Loucy (cell line): ENCODE measurements at regions not wholly inside any gene's neighbourhood (a gene's known extent, or its start where the extent isn't known, plus 50 kb on each side); places are given as distances from the start of the nearest gene placed in this dataset.

Experiments
- H2AFZ ChIP-seq: fragments of 200-600 bp; sonication (generic); 2 replicates; pipeline ENCODE4 v1.6.0; 2016; ENCODE audit warnings: antibody characterized with exemption, mild to moderate bottlenecking, low read length, moderate library complexity
- H3F3A ChIP-seq: fragments of 200-600 bp; 2 replicates; pipeline ENCODE4 v1.6.0; 2016; ENCODE audit warnings: antibody characterized with exemption, low read depth, mild to moderate bottlenecking
- H3K27me3 ChIP-seq: fragments of 200-600 bp; sonication (generic); 2 replicates; pipeline ENCODE4 v1.6.1; 2014; ENCODE audit warnings: low read length, mild to moderate bottlenecking; ENCODE audit not compliant: insufficient read depth, poor library complexity, severe bottlenecking
- H3K36me3 ChIP-seq: fragments of 200-600 bp; sonication (generic); 2 replicates; pipeline ENCODE4 v1.6.1; 2016; ENCODE audit warnings: low read length; ENCODE audit not compliant: insufficient read depth
- H3K4me1 ChIP-seq: fragments of 200-600 bp; sonication (generic); 2 replicates; pipeline ENCODE4 v1.5.1; 2014; ENCODE audit warnings: low read length, mild to moderate bottlenecking; ENCODE audit not compliant: insufficient read depth, poor library complexity, severe bottlenecking
- H3K4me2 ChIP-seq: fragments of 200-600 bp; sonication (generic); 2 replicates; pipeline ENCODE4 v1.6.0; 2014; ENCODE audit warnings: antibody characterized with exemption, low read length, low read depth, mild to moderate bottlenecking; ENCODE audit not compliant: poor library complexity, severe bottlenecking
- H3K4me3 ChIP-seq: fragments of 200-600 bp; sonication (generic); 2 replicates; pipeline ENCODE4 v1.5.1; 2014; ENCODE audit warnings: low read length, mild to moderate bottlenecking, mixed read lengths; ENCODE audit not compliant: poor library complexity, severe bottlenecking
- H3K79me2 ChIP-seq: fragments of 200-600 bp; sonication (generic); 2 replicates; pipeline ENCODE4 v1.6.1; 2014; ENCODE audit warnings: low read length; ENCODE audit not compliant: insufficient read depth
- H3K9ac ChIP-seq: fragments of 200-600 bp; sonication (generic); 2 replicates; pipeline ENCODE4 v1.6.0; 2014; ENCODE audit warnings: mild to moderate bottlenecking, low read depth, low read length, moderate library complexity; ENCODE audit not compliant: poor library complexity, severe bottlenecking
- H3K9me2 ChIP-seq: fragments of 200-600 bp; sonication (generic); replicated peaks from 2 replicates; pipeline ENCODE4 v1.6.1; 2016; ENCODE audit warnings: low read depth, low read length, mixed read lengths
- H3K9me3 ChIP-seq: fragments of 200-600 bp; sonication (generic); 2 replicates; pipeline ENCODE4 v1.6.1; 2014; ENCODE audit warnings: mild to moderate bottlenecking, antibody characterized with exemption, low read length, low read depth; ENCODE audit not compliant: insufficient read depth
- H4K20me1 ChIP-seq: fragments of 200-600 bp; sonication (generic); 2 replicates; pipeline ENCODE4 v1.6.0; 2014; ENCODE audit warnings: antibody characterized with exemption, low read length, mild to moderate bottlenecking; ENCODE audit not compliant: insufficient read depth, poor library complexity, severe bottlenecking
- EZH2phosphoT487 ChIP-seq: fragments of 200-600 bp; IDR thresholded peaks from 2 replicates; pipeline ENCODE4 v1.6.1; 2018; ENCODE audit warnings: antibody characterized with exemption, mild to moderate bottlenecking, moderate library complexity, borderline replicate concordance
- TF ChIP-seq, protein P1 (sequence below): fragments of 200-600 bp; sonication (generic); conservative IDR thresholded peaks from 2 replicates; pipeline ENCODE4 v1.5.1; 2014; ENCODE audit warnings: mild to moderate bottlenecking, antibody characterized with exemption, low read length

DNA sequence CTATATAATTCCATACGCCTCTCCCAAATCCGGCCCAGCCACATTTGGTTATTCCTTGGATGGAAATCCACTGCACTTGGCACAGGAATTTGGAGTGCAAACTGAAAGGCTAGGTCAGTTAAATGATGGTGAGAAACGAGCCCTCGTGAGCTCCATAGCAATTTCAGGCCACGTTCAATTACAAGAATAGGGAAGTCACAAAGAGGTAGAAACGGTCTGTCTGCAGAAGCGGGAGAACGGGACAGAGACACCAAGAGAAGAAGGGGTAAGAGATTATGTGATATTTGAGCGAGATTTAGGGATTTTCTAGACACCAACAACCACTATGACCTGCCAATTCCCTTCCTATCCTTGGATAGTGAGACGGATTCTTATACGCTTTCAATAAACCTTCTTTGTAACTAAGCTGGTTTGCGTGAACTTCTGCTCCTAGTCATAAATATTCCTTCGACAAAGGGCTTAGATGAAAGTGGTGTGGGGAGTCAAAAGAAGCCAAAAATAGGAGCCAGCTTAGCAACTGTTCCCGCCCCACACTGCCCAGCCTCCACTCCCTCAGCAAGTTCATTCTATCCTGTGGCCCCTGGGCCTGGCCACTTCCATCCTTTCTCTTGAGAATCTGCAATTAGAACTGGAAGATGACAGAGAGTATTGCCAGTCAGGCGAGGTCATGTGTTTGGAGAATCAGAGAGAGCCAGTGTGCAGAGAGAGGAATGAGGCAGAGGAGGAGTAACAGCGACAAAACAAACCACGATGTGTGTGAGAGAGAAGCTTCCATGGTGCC lies 118.4 kb downstream of the ZNF608 start:
- Histone ChIP-seq H2AFZ (no peak overlapping the region), H3K4me2 (no peak overlapping the region), H3K9ac (no peak overlapping the region), H3K79me2 (no peaks in the 10 kb centered on the region), H3F3A (no peaks in the 10 kb centered on the region), H4K20me1 (no peaks in the 10 kb centered on the region), H3K9me3 (no peaks in the 10 kb centered on the region), H3K27me3 (peaks cover 11% of the 10 kb centered on the region), H3K36me3 (no peaks in the 10 kb centered on the region), H3K4me1 (no peaks in the 10 kb centered on the region), H3K4me3 (no peak overlapping the region), H3K9me2 (no peaks in the 10 kb centered on the region)
- TF ChIP-seq EZH2phosphoT487 = no peak
- TF ChIP-seq, protein P1, sequence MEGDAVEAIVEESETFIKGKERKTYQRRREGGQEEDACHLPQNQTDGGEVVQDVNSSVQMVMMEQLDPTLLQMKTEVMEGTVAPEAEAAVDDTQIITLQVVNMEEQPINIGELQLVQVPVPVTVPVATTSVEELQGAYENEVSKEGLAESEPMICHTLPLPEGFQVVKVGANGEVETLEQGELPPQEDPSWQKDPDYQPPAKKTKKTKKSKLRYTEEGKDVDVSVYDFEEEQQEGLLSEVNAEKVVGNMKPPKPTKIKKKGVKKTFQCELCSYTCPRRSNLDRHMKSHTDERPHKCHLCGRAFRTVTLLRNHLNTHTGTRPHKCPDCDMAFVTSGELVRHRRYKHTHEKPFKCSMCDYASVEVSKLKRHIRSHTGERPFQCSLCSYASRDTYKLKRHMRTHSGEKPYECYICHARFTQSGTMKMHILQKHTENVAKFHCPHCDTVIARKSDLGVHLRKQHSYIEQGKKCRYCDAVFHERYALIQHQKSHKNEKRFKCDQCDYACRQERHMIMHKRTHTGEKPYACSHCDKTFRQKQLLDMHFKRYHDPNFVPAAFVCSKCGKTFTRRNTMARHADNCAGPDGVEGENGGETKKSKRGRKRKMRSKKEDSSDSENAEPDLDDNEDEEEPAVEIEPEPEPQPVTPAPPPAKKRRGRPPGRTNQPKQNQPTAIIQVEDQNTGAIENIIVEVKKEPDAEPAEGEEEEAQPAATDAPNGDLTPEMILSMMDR = no peak

- no peak overlapping the region for H3K9ac ChIP-seq
- H3K4me2 ChIP-seq = no peak overlapping the region
- no peak overlapping the region for H2AFZ ChIP-seq
- H3K4me3 ChIP-seq = no peak overlapping the region
- H3F3A ChIP-seq = no peaks in the 10 kb centered on the region
- H3K79me2 ChIP-seq = no peaks in the 10 kb centered on the region
- H3K9me2 ChIP-seq = no peaks in the 10 kb centered on the region
- H4K20me1 ChIP-seq = no peaks in the 10 kb centered on the region
- peaks cover 10% of the 10 kb centered on the region for H3K27me3 ChIP-seq
- no peaks in the 10 kb centered on the region for H3K9me3 ChIP-seq
- no peaks in the 10 kb centered on the region for H3K4me1 ChIP-seq
- no peaks in the 10 kb centered on the region for H3K36me3 ChIP-seq
- TF ChIP-seq EZH2phosphoT487 = no peak
These were observed 120.4 kb downstream of the ZNF608 start for GRCh38 chr5:124626053-124626452.

DNA sequence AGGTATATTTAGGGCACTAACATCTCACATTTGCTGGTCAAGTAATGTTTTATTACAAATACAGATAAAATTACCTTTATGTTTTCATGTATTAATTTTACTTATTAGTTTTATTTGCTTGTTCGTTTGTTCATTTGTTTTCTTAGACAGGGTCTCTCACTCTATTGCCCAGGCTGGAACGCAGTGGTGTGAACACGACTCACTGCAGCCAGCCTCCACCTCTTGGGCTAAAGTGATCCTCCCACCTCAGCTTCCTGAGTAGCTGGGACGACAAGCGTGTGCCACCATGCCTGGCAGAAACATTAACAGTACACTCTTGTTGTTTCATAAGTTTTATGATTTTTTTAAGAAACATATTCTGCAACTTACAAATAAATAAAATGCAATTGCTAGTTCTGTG lies 123.2 kb downstream of the ZNF608 start:
- no peaks in the 10 kb centered on the region for H3K79me2 ChIP-seq
- no peaks in the 10 kb centered on the region for H3F3A ChIP-seq
- no peak overlapping the region for H3K9ac ChIP-seq
- no peaks in the 10 kb centered on the region for H3K9me3 ChIP-seq
- H3K36me3 ChIP-seq = no peaks in the 10 kb centered on the region
- no peak overlapping the region for H3K4me3 ChIP-seq
- no peak for TF ChIP-seq EZH2phosphoT487
- TF ChIP-seq, protein P1 = no peak
- H4K20me1 ChIP-seq = no peaks in the 10 kb centered on the region
- H3K4me1 ChIP-seq = no peaks in the 10 kb centered on the region
- H2AFZ ChIP-seq = no peak overlapping the region
- H3K27me3 ChIP-seq = no peaks in the 10 kb centered on the region
- H3K9me2 ChIP-seq = no peaks in the 10 kb centered on the region
- no peak overlapping the region for H3K4me2 ChIP-seq

DNA sequence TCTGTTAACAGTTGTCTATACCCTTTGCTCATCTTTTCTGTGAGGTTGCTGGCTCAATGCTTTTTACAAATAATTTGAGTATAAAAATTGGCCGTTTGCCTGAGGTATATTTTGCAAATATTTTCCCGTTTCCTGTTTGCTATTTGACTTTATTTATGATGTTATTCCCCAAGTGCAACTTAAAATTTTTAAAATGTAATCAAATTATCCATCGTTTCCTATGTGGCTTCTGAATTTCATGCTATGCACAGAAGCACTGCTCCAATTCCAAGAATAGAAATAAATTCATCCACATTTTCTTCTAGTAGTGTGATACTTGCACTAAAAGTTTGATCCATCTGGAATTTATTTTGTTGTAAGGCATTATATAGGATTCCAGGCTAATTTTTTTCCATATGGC lies 123.6 kb downstream of the ZNF608 start:
- no peaks in the 10 kb centered on the region for H3K4me1 ChIP-seq
- H3K36me3 ChIP-seq = no peaks in the 10 kb centered on the region
- no peak overlapping the region for H3K9ac ChIP-seq
- no peaks in the 10 kb centered on the region for H3K9me2 ChIP-seq
- TF ChIP-seq, protein P1 = no peak
- no peak for TF ChIP-seq EZH2phosphoT487
- no peaks in the 10 kb centered on the region for H4K20me1 ChIP-seq
- no peaks in the 10 kb centered on the region for H3K27me3 ChIP-seq
- no peaks in the 10 kb centered on the region for H3K9me3 ChIP-seq
- no peak overlapping the region for H2AFZ ChIP-seq
- H3F3A ChIP-seq = no peaks in the 10 kb centered on the region
- no peak overlapping the region for H3K4me3 ChIP-seq
- no peaks in the 10 kb centered on the region for H3K79me2 ChIP-seq
- no peak overlapping the region for H3K4me2 ChIP-seq
